ENCODE measurements at regions not wholly inside any gene's neighbourhood (a gene's known extent, or its start where the extent isn't known, plus 50 kb on each side); places are given as distances from the start of the nearest gene placed in this dataset.
A peak's percentile ranks its signal among the peaks of the same experiment; 100 is the strongest.

GRCh38 chr7:41834805-41835694 is 132.2 kb upstream of the INHBA start:
- Histone ChIP-seq H3K79me2 (ENCODE audit: control insufficient read depth, insufficient read depth, low read length, unreplicated experiment) (no peaks in the 10 kb centered on the region), H3K27ac (ENCODE audit: low read depth, low read length) (peak overlapping the region; percentile 57), H3K4me3 (ENCODE audit: low read depth, low read length) (0 out of 2 replicates have a peak overlapping the region, but pooled peaks have one; percentile 21), H2AFZ (ENCODE audit: low read length, unreplicated experiment) (peak overlapping the region; percentile 92), H3K36me3 (ENCODE audit: insufficient read depth, low read length) (no peaks in the 10 kb centered on the region), H3K27me3 (ENCODE audit: insufficient read depth, low read length) (no peaks in the 10 kb centered on the region), H3K4me1 (ENCODE audit: control insufficient read depth, insufficient read depth, low read length, unreplicated experiment) (peaks cover 9% of the 10 kb centered on the region)

DNA sequence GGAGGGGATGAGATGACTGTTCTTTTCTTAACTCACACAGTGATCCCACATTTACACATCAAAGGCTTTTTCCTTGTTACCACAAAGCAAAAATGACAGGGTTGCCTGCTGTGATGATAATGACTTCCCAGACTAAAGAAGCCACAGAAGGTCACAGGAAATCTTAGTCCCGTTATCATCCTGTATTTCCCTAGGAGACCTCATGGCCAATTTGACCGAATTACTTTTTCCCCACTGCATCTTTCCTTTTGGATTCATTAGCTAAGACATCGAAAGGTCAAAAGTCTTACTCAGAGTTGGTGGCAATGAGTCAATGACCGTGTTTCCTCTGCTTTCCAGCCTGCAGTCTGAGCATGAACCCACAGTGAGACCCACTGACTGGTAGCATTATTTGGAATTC is 130.1 kb upstream of the INHBA start:
- no peak overlapping the region for H2AFZ ChIP-seq (ENCODE audit: low read length, unreplicated experiment)
- peaks cover 9% of the 10 kb centered on the region for H3K4me1 ChIP-seq (ENCODE audit: control insufficient read depth, insufficient read depth, low read length, unreplicated experiment)
- no peaks in the 10 kb centered on the region for H3K36me3 ChIP-seq (ENCODE audit: insufficient read depth, low read length)
- no peaks in the 10 kb centered on the region for H3K27me3 ChIP-seq (ENCODE audit: insufficient read depth, low read length)
- no peak overlapping the region for H3K27ac ChIP-seq (ENCODE audit: low read depth, low read length)
- H3K79me2 ChIP-seq (ENCODE audit: control insufficient read depth, insufficient read depth, low read length, unreplicated experiment), result no peaks in the 10 kb centered on the region
- no peak overlapping the region for H3K4me3 ChIP-seq (ENCODE audit: low read depth, low read length)

DNA sequence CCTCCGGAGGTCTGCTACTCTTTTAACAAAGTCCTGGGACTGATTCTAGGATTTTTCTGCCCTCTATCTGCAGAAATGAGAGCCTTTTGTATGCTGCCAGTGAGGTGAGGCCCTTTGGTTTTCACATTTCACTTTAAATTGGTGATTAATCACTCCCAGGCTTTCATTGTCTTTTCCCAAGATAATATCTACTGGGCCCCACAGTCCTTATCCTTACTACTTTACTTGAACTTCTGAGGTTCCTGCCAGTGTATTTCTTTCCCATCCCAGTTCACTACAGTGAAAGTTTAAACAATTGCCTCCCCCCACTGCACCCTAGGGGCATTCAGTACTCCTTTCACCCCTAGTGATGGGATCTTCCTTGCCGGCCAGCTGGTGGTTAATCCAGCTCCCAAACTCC is 127.4 kb upstream of the INHBA start:
- H3K27me3 ChIP-seq (ENCODE audit: insufficient read depth, low read length), result no peaks in the 10 kb centered on the region
- H3K4me1 ChIP-seq (ENCODE audit: control insufficient read depth, insufficient read depth, low read length, unreplicated experiment), result peaks cover 9% of the 10 kb centered on the region
- H2AFZ ChIP-seq (ENCODE audit: low read length, unreplicated experiment), result no peak overlapping the region
- H3K4me3 ChIP-seq (ENCODE audit: low read depth, low read length), result no peak overlapping the region
- no peaks in the 10 kb centered on the region for H3K36me3 ChIP-seq (ENCODE audit: insufficient read depth, low read length)
- no peaks in the 10 kb centered on the region for H3K79me2 ChIP-seq (ENCODE audit: control insufficient read depth, insufficient read depth, low read length, unreplicated experiment)
- no peak overlapping the region for H3K27ac ChIP-seq (ENCODE audit: low read depth, low read length)

GRCh38 chr7:41828911-41829310 is 126.0 kb upstream of the INHBA start:
- peaks cover 15% of the 10 kb centered on the region for H3K4me1 ChIP-seq (ENCODE audit: control insufficient read depth, insufficient read depth, low read length, unreplicated experiment)
- no peaks in the 10 kb centered on the region for H3K79me2 ChIP-seq (ENCODE audit: control insufficient read depth, insufficient read depth, low read length, unreplicated experiment)
- H3K4me3 ChIP-seq (ENCODE audit: low read depth, low read length), result no peak overlapping the region
- H3K36me3 ChIP-seq (ENCODE audit: insufficient read depth, low read length), result no peaks in the 10 kb centered on the region
- H2AFZ ChIP-seq (ENCODE audit: low read length, unreplicated experiment), result no peak overlapping the region
- no peak overlapping the region for H3K27ac ChIP-seq (ENCODE audit: low read depth, low read length)
- H3K27me3 ChIP-seq (ENCODE audit: insufficient read depth, low read length), result no peaks in the 10 kb centered on the region

DNA sequence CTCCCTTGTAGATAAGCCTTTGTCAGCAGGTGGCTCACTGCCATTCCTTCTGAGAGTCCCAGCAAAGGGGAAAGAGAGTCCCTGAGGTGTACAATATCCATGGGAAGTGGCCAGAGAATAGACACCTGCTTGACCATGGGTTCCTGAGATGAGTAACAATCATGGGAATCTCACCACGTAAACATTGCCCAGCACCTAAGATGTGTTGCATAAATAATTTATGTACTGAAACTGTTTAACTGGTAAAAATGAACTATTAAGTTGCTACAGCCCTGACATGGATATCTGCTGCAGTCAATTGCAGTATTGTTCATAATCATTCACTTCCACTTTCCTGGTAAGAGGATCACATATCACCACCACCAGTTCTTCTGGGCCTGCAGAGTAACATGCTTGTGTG is 123.8 kb upstream of the INHBA start:
- no peak overlapping the region for H3K27ac ChIP-seq (ENCODE audit: low read depth, low read length)
- H3K4me3 ChIP-seq (ENCODE audit: low read depth, low read length), result no peak overlapping the region
- H3K27me3 ChIP-seq (ENCODE audit: insufficient read depth, low read length), result no peaks in the 10 kb centered on the region
- H3K79me2 ChIP-seq (ENCODE audit: control insufficient read depth, insufficient read depth, low read length, unreplicated experiment), result no peaks in the 10 kb centered on the region
- no peak overlapping the region for H2AFZ ChIP-seq (ENCODE audit: low read length, unreplicated experiment)
- H3K36me3 ChIP-seq (ENCODE audit: insufficient read depth, low read length), result no peaks in the 10 kb centered on the region
- H3K4me1 ChIP-seq (ENCODE audit: control insufficient read depth, insufficient read depth, low read length, unreplicated experiment), result peaks cover 15% of the 10 kb centered on the region

DNA sequence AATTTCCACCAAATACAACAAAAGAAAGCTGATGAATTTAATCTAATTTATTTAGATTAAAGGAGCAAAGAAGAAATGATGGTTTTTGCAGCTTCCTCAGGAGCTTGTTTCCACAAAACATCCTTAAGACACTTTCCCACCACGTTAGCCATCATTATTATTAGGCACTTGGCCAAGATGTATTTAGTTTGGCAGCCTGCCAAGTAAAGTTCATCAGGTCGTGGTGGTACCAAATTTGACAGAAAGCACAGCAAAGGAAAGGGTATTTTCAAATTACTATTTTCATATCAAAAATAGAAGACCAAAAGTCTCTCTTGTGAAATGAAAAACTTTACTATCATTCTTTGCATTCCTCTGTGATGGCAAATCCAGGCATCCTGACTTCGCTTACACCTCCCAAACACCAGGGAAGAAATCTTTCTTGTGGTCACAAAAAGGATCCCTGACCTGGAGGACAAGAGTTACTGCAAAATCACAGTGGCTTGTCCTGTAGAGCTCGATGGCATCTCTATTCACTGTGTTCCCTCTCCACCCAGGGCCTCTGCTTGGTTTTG is 123.1 kb upstream of the INHBA start:
- Histone ChIP-seq H3K4me1 (ENCODE audit: control insufficient read depth, insufficient read depth, low read length, unreplicated experiment) (peaks cover 15% of the 10 kb centered on the region), H3K27ac (ENCODE audit: low read depth, low read length) (no peak overlapping the region), H3K36me3 (ENCODE audit: insufficient read depth, low read length) (no peaks in the 10 kb centered on the region), H3K79me2 (ENCODE audit: control insufficient read depth, insufficient read depth, low read length, unreplicated experiment) (no peaks in the 10 kb centered on the region), H3K4me3 (ENCODE audit: low read depth, low read length) (no peak overlapping the region), H3K27me3 (ENCODE audit: insufficient read depth, low read length) (no peaks in the 10 kb centered on the region), H2AFZ (ENCODE audit: low read length, unreplicated experiment) (no peak overlapping the region)

DNA sequence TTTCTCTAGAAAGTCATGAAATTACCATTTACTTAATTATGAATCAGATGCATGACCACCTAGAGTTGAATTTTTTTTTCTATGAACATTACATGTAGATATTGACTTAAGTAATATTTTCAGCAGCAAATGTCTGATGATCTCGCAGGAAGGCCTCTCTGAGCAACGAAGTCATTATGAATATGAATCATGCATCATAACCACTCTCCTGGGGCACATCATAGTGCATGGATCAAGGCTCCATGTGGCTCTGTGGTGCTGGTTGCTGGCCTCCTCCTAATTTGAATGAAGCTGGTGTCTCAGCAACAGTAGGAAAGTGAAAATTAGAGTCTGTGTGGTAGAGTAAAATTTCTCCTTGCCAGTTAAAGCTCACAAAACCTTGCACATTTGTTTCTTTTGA is 121.4 kb upstream of the INHBA start:
- Histone ChIP-seq H3K4me3 (ENCODE audit: low read depth, low read length) (no peak overlapping the region), H2AFZ (ENCODE audit: low read length, unreplicated experiment) (no peak overlapping the region), H3K4me1 (ENCODE audit: control insufficient read depth, insufficient read depth, low read length, unreplicated experiment) (peaks cover 15% of the 10 kb centered on the region), H3K36me3 (ENCODE audit: insufficient read depth, low read length) (no peaks in the 10 kb centered on the region), H3K27me3 (ENCODE audit: insufficient read depth, low read length) (no peaks in the 10 kb centered on the region), H3K27ac (ENCODE audit: low read depth, low read length) (no peak overlapping the region), H3K79me2 (ENCODE audit: control insufficient read depth, insufficient read depth, low read length, unreplicated experiment) (no peaks in the 10 kb centered on the region)

GRCh38 chr7:41822259-41822817 is 119.4 kb upstream of the INHBA start:
- H3K27me3 ChIP-seq (ENCODE audit: insufficient read depth, low read length), result no peaks in the 10 kb centered on the region
- H3K4me3 ChIP-seq (ENCODE audit: low read depth, low read length), result no peak overlapping the region
- H2AFZ ChIP-seq (ENCODE audit: low read length, unreplicated experiment), result no peak overlapping the region
- no peaks in the 10 kb centered on the region for H3K36me3 ChIP-seq (ENCODE audit: insufficient read depth, low read length)
- no peak overlapping the region for H3K27ac ChIP-seq (ENCODE audit: low read depth, low read length)
- H3K4me1 ChIP-seq (ENCODE audit: control insufficient read depth, insufficient read depth, low read length, unreplicated experiment), result peaks cover 17% of the 10 kb centered on the region
- no peaks in the 10 kb centered on the region for H3K79me2 ChIP-seq (ENCODE audit: control insufficient read depth, insufficient read depth, low read length, unreplicated experiment)

DNA sequence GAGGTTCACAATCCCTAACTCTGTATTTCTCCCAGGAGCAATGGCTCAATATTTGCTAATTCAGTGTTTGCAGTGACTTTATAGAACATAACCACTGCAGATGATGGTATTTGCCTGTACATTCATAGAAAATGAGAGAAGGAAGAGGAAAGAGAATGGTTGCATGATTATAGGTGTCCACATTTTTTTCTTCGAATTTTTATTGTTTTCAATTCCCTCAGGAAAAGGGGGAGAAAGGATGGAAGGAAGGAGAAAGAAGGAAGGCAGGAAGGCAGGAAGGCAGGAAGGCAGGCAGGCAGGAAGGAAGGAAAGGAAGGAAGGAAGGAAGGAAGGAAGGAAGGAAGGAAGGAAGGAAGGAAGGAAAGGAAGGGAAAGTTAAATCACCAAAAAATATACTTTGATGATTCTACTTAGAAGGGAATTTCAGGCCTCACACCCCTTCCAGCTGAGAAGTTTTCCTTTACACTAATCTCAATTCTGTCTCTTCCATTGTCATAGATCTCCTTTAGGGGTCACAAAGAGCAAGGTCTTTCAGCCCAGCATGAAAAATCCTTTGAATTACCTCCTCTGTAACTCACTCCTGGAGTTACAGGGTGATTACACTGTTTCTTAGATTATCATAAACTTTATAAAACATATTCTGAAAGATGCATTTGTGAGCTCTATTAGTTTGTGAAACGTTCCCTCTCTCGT is 118.8 kb upstream of the INHBA start:
- no peak overlapping the region for H3K4me3 ChIP-seq (ENCODE audit: low read depth, low read length)
- H3K27ac ChIP-seq (ENCODE audit: low read depth, low read length), result no peak overlapping the region
- no peak overlapping the region for H2AFZ ChIP-seq (ENCODE audit: low read length, unreplicated experiment)
- no peaks in the 10 kb centered on the region for H3K27me3 ChIP-seq (ENCODE audit: insufficient read depth, low read length)
- peaks cover 20% of the 10 kb centered on the region for H3K4me1 ChIP-seq (ENCODE audit: control insufficient read depth, insufficient read depth, low read length, unreplicated experiment)
- H3K36me3 ChIP-seq (ENCODE audit: insufficient read depth, low read length), result no peaks in the 10 kb centered on the region
- H3K79me2 ChIP-seq (ENCODE audit: control insufficient read depth, insufficient read depth, low read length, unreplicated experiment), result no peaks in the 10 kb centered on the region

DNA sequence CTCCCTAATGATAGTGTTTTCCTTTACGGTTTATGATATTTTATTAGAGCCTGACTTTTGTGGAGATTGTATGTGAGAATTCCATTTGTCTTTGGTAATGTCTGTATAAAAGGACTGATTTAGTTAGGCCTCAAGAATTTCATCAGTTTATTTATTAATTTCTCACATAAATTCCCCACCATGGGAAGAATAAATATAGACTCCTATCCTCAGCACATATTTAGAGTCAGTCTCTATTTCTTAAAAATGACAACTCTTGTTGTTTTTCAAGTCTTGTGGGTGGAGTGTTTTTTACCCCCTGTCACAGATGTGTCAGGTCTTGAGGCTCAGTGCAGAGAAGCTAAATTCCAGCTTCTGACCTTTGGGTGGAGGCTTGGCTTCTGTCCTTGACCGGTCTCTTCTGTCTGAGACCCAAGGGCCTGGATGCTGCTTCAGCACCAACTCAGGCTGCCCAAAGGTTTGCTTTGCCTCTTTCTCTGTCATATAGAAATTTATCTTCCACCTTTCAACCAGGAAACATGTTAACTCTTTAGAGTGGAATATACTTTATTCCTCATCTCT is 117.3 kb upstream of the INHBA start:
- Histone ChIP-seq H3K27me3 (ENCODE audit: insufficient read depth, low read length) (no peaks in the 10 kb centered on the region), H3K4me3 (ENCODE audit: low read depth, low read length) (no peak overlapping the region), H3K27ac (ENCODE audit: low read depth, low read length) (no peak overlapping the region), H3K79me2 (ENCODE audit: control insufficient read depth, insufficient read depth, low read length, unreplicated experiment) (no peaks in the 10 kb centered on the region), H3K36me3 (ENCODE audit: insufficient read depth, low read length) (no peaks in the 10 kb centered on the region), H2AFZ (ENCODE audit: low read length, unreplicated experiment) (no peak overlapping the region), H3K4me1 (ENCODE audit: control insufficient read depth, insufficient read depth, low read length, unreplicated experiment) (peaks cover 13% of the 10 kb centered on the region)
